RWPE2 (cell line): ENCODE measurements at regions not wholly inside any gene's neighbourhood (a gene's known extent, or its start where the extent isn't known, plus 50 kb on each side); places are given as distances from the start of the nearest gene placed in this dataset.
A peak's percentile ranks its signal among the peaks of the same experiment; 100 is the strongest.
"Not testable (repeated sequence)": the region's sequence is repeated elsewhere in the genome, so short reads cannot be mapped to it uniquely, and the experiment has no call there.

Experiments
- ATAC-seq: fragments of 200-7000 bp; cut with Tn5 transposase; 3 replicates; pipeline ENCODE4 v1.9.1; 2021; ENCODE audit warnings: low read depth
- DNase-seq: peaks from one replicate; pipeline ENCODE4 v3.0.0-alpha.2; 2020; ENCODE audit warnings: low spot score
- H3K27ac ChIP-seq: fragments of 450-650 bp; 2 replicates; pipeline ENCODE4 v1.5.1; 2017; ENCODE audit warnings: mild to moderate bottlenecking; ENCODE audit not compliant: poor library complexity, severe bottlenecking
- H3K27me3 ChIP-seq: fragments of 250-450 bp; sonication (Bioruptor Pico); 2 replicates; pipeline ENCODE4 v1.5.1; 2021; ENCODE audit warnings: mild to moderate bottlenecking, moderate library complexity; ENCODE audit not compliant: insufficient read depth, poor library complexity, severe bottlenecking
- H3K36me3 ChIP-seq: fragments of 250-450 bp; sonication (Bioruptor Pico); 2 replicates; pipeline ENCODE4 v1.5.1; 2020; ENCODE audit warnings: low read depth, mild to moderate bottlenecking, moderate library complexity
- H3K4me1 ChIP-seq: fragments of 250-450 bp; sonication (Bioruptor Pico); 2 replicates; pipeline ENCODE4 v1.5.1; 2021; ENCODE audit warnings: mild to moderate bottlenecking, moderate library complexity; ENCODE audit not compliant: insufficient read depth, poor library complexity, severe bottlenecking
- H3K4me3 ChIP-seq: fragments of 250-450 bp; sonication (Bioruptor Pico); 2 replicates; pipeline ENCODE4 v1.5.1; 2021; ENCODE audit warnings: mild to moderate bottlenecking, moderate library complexity; ENCODE audit not compliant: severe bottlenecking
- H3K9me3 ChIP-seq: fragments of 250-450 bp; sonication (Bioruptor Pico); 2 replicates; pipeline ENCODE4 v1.5.1; 2021; ENCODE audit warnings: mild to moderate bottlenecking, moderate library complexity; ENCODE audit not compliant: severe bottlenecking
- CTCF ChIP-seq: fragments of 450-650 bp; IDR thresholded peaks from one replicate; pipeline ENCODE4 v1.5.1; 2017; ENCODE audit warnings: mild to moderate bottlenecking, moderate library complexity; ENCODE audit not compliant: poor library complexity, severe bottlenecking

GRCh38 chr17:69695646-69696045 lies 281.1 kb downstream of the MAP2K6 start:
- Histone ChIP-seq H3K4me1 (no peaks in the 10 kb centered on the region), H3K27ac (no peak overlapping the region), H3K27me3 (no peaks in the 10 kb centered on the region), H3K9me3 (peaks cover 11% of the 10 kb centered on the region), H3K36me3 (no peaks in the 10 kb centered on the region), H3K4me3 (no peak overlapping the region)
- TF ChIP-seq CTCF = no peak
- ATAC-seq (no peak), DNase-seq (no peak)

GRCh38 chr17:69696650-69697049 lies 282.2 kb downstream of the MAP2K6 start:
- Histone ChIP-seq H3K4me1 (no peaks in the 10 kb centered on the region), H3K9me3 (peaks cover 11% of the 10 kb centered on the region), H3K36me3 (no peaks in the 10 kb centered on the region), H3K4me3 (no peak overlapping the region), H3K27ac (no peak overlapping the region), H3K27me3 (no peaks in the 10 kb centered on the region)
- DNase-seq (no peak), ATAC-seq (no peak)
- no peak for TF ChIP-seq CTCF

- H3K27ac ChIP-seq, ATAC-seq, H3K4me1 ChIP-seq, H3K36me3 ChIP-seq, H3K4me3 ChIP-seq, H3K27me3 ChIP-seq, DNase-seq: not testable (repeated sequence)
- peaks cover 11% of the 10 kb centered on the region for H3K9me3 ChIP-seq
These were observed 283.9 kb downstream of the MAP2K6 start for GRCh38 chr17:69698352-69698751.

- no peaks in the 10 kb centered on the region for H3K4me1 ChIP-seq
- H3K9me3 ChIP-seq = peaks cover 11% of the 10 kb centered on the region
- H3K27me3 ChIP-seq = no peaks in the 10 kb centered on the region
- DNase-seq (no peak), ATAC-seq (peak; percentile 74; the same call in 2 of the 3 replicates)
- no peak overlapping the region for H3K4me3 ChIP-seq
- H3K36me3 ChIP-seq = no peaks in the 10 kb centered on the region
- TF ChIP-seq CTCF = no peak
- no peak overlapping the region for H3K27ac ChIP-seq
These were observed 287.6 kb downstream of the MAP2K6 start for GRCh38 chr17:69702078-69702477.

GRCh38 chr17:69703751-69704150 lies 289.3 kb downstream of the MAP2K6 start:
- H3K4me1 ChIP-seq = peaks cover 3% of the 10 kb centered on the region
- H3K36me3 ChIP-seq = no peaks in the 10 kb centered on the region
- no peak overlapping the region for H3K4me3 ChIP-seq
- TF ChIP-seq CTCF = no peak
- ATAC-seq (no peak), DNase-seq (no peak)
- no peaks in the 10 kb centered on the region for H3K27me3 ChIP-seq
- no peak overlapping the region for H3K27ac ChIP-seq
- H3K9me3 ChIP-seq = peaks cover under 1% of the 10 kb centered on the region

- no peak overlapping the region for H3K27ac ChIP-seq
- no peaks in the 10 kb centered on the region for H3K9me3 ChIP-seq
- H3K27me3 ChIP-seq = no peaks in the 10 kb centered on the region
- no peak for TF ChIP-seq CTCF
- no peaks in the 10 kb centered on the region for H3K36me3 ChIP-seq
- peaks cover 7% of the 10 kb centered on the region for H3K4me1 ChIP-seq
- ATAC-seq (no peak), DNase-seq (no peak)
- H3K4me3 ChIP-seq = no peak overlapping the region
These were observed 290.4 kb downstream of the MAP2K6 start for GRCh38 chr17:69704935-69705334.
